Esophagus squamous epithelium (tissue), 4 donors: ENCODE measurements at regions not wholly inside any gene's neighbourhood (a gene's known extent, or its start where the extent isn't known, plus 50 kb on each side); places are given as distances from the start of the nearest gene placed in this dataset.

Source experiments
- CTCF ChIP-seq, 6 experiments: fragments of 450-650 bp in 4 of 6; fragments of 200-600 bp in 2 of 6; sonication (generic) in 2 of 6; IDR thresholded peaks; one replicate each; pipeline ENCODE4 v1.5.1; 2016 to 2019; ENCODE audit warnings: antibody characterized with exemption in 6 of 6, mild to moderate bottlenecking in 4 of 6, moderate library complexity in 4 of 6
- POLR2A ChIP-seq, 4 donors: fragments of 450-650 bp; IDR thresholded peaks; one replicate each; pipeline ENCODE4 v1.6.1; 2017; ENCODE audit warnings: antibody characterized with exemption in 4 of 4, mild to moderate bottlenecking in 4 of 4, moderate library complexity in 3 of 4

GRCh38 chr10:108069096-108069495, 904.6 kb upstream of the SORCS1 start:
- TF ChIP-seq POLR2A (IDR thresholded peaks at IDR 0.05) (no peak), CTCF (IDR thresholded peaks at IDR 0.05) (no peak)
